Right atrium auricular region (tissue), 2 donors: ENCODE measurements at regions not wholly inside any gene's neighbourhood (a gene's known extent, or its start where the extent isn't known, plus 50 kb on each side); places are given as distances from the start of the nearest gene placed in this dataset.

ENCODE experiments used
- DNase-seq: peaks from one replicate; pipeline ENCODE4 v3.0.0-alpha.2; 2019; ENCODE audit warnings: low spot score
- H3K27ac ChIP-seq, 2 donors: fragments of 200-600 bp; sonication (generic); 1 replicate in 1 of 2; 2 replicates in 1 of 2; pipeline ENCODE4 v1.5.1; 2016 to 2019
- H3K27me3 ChIP-seq, 2 donors: fragments of 200-600 bp; sonication (generic); one replicate each; pipeline versions ENCODE4 v1.5.1 to v1.6.0; 2017 to 2019
- H3K36me3 ChIP-seq: fragments of 200-600 bp; sonication (generic); one replicate; pipeline ENCODE4 v1.5.1; 2016
- H3K4me1 ChIP-seq, 2 donors: fragments of 200-600 bp; sonication (generic); one replicate each; pipeline versions ENCODE4 v1.5.1 to v1.6.0; 2017 to 2019
- H3K4me3 ChIP-seq, 2 donors: fragments of 200-600 bp; sonication (generic); 1 replicate in 1 of 2; 2 replicates in 1 of 2; pipeline ENCODE4 v1.5.1; 2017 to 2019; ENCODE audit warnings: mild to moderate bottlenecking in 1 of 2, moderate library complexity in 1 of 2
- H3K9me3 ChIP-seq, 2 donors: fragments of 200-600 bp; sonication (generic); one replicate each; pipeline ENCODE4 v1.5.1; 2019
- TF ChIP-seq, protein P1 (sequence below), 2 donors: fragments of 200-600 bp; sonication (generic); IDR thresholded peaks; one replicate each; pipeline ENCODE4 v1.5.1; 2019; ENCODE audit warnings: antibody characterized with exemption in 2 of 2

DNA sequence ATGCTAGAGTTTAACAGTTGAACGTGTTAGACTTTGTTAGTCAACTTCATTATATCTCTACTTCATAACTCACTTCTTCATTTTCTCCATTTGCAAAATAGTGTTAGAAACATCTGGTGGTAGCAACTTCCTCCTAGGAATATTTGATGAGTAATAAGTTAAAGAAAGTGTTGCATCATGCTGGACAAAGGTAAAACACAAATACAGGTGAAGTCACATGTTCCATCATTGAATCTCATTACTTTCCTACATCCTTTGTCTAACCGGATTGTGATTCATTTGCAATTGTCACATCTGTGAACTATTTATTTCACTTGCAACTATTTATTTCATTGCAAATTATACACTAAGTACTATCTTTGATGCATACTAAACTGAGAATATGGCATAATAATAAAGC is 186.5 kb downstream of the TUSC7 start:
- Histone ChIP-seq H3K27ac (no peak overlapping the region), H3K4me1 (no peaks in the 10 kb centered on the region), H3K36me3 (no peaks in the 10 kb centered on the region), H3K27me3 (no peaks in the 10 kb centered on the region), H3K4me3 (no peak overlapping the region), H3K9me3 (no peaks in the 10 kb centered on the region)
- TF ChIP-seq, protein P1, sequence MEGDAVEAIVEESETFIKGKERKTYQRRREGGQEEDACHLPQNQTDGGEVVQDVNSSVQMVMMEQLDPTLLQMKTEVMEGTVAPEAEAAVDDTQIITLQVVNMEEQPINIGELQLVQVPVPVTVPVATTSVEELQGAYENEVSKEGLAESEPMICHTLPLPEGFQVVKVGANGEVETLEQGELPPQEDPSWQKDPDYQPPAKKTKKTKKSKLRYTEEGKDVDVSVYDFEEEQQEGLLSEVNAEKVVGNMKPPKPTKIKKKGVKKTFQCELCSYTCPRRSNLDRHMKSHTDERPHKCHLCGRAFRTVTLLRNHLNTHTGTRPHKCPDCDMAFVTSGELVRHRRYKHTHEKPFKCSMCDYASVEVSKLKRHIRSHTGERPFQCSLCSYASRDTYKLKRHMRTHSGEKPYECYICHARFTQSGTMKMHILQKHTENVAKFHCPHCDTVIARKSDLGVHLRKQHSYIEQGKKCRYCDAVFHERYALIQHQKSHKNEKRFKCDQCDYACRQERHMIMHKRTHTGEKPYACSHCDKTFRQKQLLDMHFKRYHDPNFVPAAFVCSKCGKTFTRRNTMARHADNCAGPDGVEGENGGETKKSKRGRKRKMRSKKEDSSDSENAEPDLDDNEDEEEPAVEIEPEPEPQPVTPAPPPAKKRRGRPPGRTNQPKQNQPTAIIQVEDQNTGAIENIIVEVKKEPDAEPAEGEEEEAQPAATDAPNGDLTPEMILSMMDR (IDR thresholded peaks at IDR 0.05): no peak
- no peak for DNase-seq

DNA sequence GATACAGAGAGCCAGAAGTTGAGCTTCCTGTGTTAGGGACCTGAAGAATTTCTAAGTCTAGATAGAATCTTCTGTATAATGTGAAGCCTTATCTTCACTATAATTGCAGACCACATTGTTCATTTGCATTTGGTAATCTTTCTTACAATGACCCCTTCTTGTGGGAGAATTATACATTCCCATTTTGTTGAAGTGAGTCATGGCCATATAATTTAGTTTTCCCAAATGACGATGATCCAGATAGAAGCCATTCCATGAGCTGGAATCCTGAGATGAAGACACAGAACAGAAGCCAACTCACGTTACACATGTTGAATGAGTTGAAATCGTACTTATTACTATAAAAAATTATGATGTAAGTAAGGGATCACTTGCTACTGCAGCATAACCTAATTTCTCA is 187.8 kb downstream of the TUSC7 start:
- Histone ChIP-seq H3K27me3 (no peaks in the 10 kb centered on the region), H3K4me3 (no peak overlapping the region), H3K4me1 (no peaks in the 10 kb centered on the region), H3K36me3 (no peaks in the 10 kb centered on the region), H3K27ac (no peak overlapping the region), H3K9me3 (no peaks in the 10 kb centered on the region)
- TF ChIP-seq, protein P1 (IDR thresholded peaks at IDR 0.05): no peak
- DNase-seq: no peak

DNA sequence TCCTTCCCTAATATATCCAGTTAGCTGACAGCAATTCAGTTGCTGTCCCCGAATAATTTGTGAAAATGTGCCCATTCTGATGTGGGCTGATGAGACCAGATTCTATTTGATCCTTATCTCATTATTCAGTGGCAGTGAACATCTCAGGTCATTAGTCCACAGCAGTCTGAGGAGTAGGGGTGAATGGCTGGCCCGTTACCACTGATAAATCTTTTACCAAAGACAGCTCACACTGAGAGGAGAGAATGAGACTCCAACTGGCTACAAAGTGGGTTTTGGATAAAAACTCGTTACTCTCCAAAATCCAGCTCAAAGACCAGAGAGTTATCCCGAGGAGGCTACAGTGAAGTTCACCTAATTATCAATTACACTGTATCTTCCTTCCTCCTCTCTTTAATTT is 189.7 kb downstream of the TUSC7 start:
- no peak overlapping the region for H3K27ac ChIP-seq
- H3K4me3 ChIP-seq: no peak overlapping the region
- TF ChIP-seq, protein P1 (IDR thresholded peaks at IDR 0.05): no peak
- DNase-seq: no peak
- no peaks in the 10 kb centered on the region for H3K36me3 ChIP-seq
- H3K9me3 ChIP-seq: no peaks in the 10 kb centered on the region
- no peaks in the 10 kb centered on the region for H3K4me1 ChIP-seq
- no peaks in the 10 kb centered on the region for H3K27me3 ChIP-seq

DNA sequence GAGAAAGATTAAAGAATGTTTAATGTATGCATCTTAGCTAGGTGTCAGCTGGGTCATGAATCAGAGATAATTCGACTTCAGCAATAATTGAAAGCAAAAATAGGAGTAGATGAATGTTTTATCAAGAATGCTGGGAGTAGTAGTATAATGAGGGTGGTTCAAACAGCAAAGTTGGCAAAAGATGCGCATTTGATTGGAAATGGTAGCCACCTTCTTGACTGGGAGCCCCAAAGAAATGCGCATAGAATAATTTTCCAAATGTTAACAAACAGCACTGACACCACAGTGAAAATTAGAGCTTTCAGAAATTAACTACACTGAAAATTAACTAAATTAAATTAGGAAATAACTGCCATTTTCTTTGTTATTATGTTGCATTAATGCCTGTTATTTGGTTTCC is 195.8 kb downstream of the TUSC7 start:
- Histone ChIP-seq H3K4me3 (no peak overlapping the region), H3K27ac (no peak overlapping the region), H3K27me3 (no peaks in the 10 kb centered on the region), H3K36me3 (no peaks in the 10 kb centered on the region), H3K9me3 (no peaks in the 10 kb centered on the region), H3K4me1 (no peaks in the 10 kb centered on the region)
- DNase-seq: no peak
- TF ChIP-seq, protein P1 (IDR thresholded peaks at IDR 0.05): no peak

DNA sequence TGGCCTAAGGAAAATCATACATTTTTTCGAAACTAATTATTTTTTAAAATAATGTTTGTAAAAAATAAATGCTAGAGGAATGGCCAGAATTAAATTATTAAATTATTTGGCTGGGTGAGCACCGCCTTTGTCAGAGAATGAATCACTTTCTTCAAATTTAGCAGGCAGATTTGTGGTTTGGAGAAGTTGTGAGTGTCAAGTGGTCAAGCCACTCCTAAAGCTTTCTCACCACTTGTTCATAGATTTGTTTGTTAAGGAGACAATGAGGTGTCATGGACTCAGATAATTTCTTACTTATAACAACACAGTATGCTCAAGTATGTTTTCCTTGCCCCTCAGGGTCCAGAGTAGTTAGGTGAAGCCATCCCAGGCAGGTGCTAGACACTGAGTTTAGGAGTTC is 196.2 kb downstream of the TUSC7 start:
- Histone ChIP-seq H3K27me3 (no peaks in the 10 kb centered on the region), H3K27ac (no peak overlapping the region), H3K4me3 (no peak overlapping the region), H3K36me3 (no peaks in the 10 kb centered on the region), H3K4me1 (no peaks in the 10 kb centered on the region), H3K9me3 (no peaks in the 10 kb centered on the region)
- DNase-seq: no peak
- TF ChIP-seq, protein P1 (IDR thresholded peaks at IDR 0.05): no peak

DNA sequence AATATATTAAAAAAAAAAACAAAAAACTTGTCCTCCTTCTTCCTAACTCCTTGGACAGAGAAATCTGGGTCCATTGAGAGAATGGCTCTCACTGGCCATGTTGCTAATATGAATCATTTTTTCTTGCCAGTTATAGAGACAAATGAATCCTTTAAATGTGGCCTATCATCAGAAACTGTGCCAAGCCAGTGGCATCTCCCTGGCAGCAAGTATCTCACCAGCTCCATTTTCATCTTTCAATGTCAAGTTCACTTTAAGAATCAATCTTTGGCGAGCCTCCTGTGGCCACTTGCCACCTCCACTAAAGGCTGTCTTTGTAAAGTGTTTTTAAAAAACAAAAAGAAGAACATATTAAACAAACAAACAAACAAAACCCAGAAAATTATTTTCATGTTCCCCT is 202.5 kb downstream of the TUSC7 start:
- Histone ChIP-seq H3K27me3 (no peaks in the 10 kb centered on the region), H3K36me3 (no peaks in the 10 kb centered on the region), H3K4me1 (no peaks in the 10 kb centered on the region), H3K4me3 (no peak overlapping the region), H3K27ac (no peak overlapping the region), H3K9me3 (no peaks in the 10 kb centered on the region)
- DNase-seq: no peak
- TF ChIP-seq, protein P1 (IDR thresholded peaks at IDR 0.05): no peak
